Sigmoid colon (tissue), 4 donors: ENCODE measurements at regions not wholly inside any gene's neighbourhood (a gene's known extent, or its start where the extent isn't known, plus 50 kb on each side); places are given as distances from the start of the nearest gene placed in this dataset.

ENCODE experiments used
- EP300 ChIP-seq, 4 donors: sonication (generic); formaldehyde crosslinking; IDR thresholded peaks; one replicate each; pipeline ENCODE4 v1.6.1; 2017; ENCODE audit warnings: antibody characterized with exemption in 4 of 4
- POLR2A ChIP-seq, 2 donors: fragments of 450-650 bp; IDR thresholded peaks; one replicate each; pipeline ENCODE4 v1.6.1; 2016; ENCODE audit warnings: antibody characterized with exemption in 2 of 2, mild to moderate bottlenecking in 2 of 2, moderate library complexity in 2 of 2
- POLR2AphosphoS5 ChIP-seq, 4 donors: sonication (generic); formaldehyde crosslinking; IDR thresholded peaks; one replicate each; pipeline ENCODE4 v1.6.1; 2017; ENCODE audit warnings: antibody characterized with exemption in 4 of 4
- TF ChIP-seq, protein P1 (sequence below), 4 experiments: fragments of 450-650 bp in 3 of 4; fragments of 200-600 bp in 1 of 4; IDR thresholded peaks; one replicate each; pipeline ENCODE4 v1.5.1; 2016 to 2019; ENCODE audit warnings: antibody characterized with exemption in 4 of 4, mild to moderate bottlenecking in 3 of 4, moderate library complexity in 2 of 4

DNA sequence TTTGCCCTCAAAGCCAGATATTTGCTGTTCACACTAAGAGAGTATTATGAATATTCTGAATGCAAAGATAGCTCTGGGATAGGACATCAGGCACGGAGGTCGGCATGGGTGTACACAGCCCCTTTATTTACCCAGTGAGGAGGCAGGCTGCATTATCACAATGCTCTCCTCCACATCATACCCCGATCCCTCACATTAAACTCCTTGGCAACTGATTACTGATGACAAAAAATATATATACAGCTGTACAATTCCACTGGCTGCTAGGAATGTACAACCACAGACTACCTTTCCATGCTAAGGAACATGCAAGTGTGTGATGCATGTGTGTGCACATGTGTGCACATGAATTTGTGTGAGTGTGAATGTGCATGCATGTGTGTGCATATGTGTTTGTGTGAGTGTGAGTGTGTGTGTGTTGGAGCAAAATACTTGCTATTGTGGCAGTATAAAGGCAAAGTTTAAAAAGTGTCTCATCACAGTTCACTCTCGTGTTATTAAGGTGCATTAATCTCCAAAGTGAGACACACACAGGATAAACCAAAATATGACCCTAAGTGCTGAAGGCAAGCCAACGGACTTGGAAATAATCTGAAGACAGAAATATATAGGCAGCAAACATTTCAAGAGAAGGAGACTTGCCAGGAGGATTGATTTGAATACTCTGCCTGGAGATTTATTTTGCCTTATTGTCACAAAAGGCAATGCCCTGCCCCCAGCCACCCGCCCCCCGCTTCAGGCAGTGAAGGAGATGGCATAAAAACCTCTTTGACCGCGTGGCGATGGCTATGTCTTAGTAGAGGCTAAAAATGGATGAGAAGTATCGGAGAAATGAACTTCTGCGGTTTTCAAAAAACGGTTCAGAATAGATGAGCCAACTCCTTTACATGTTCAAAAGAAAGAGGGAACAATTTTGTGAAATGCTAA is 274.8 kb downstream of the TSHZ3 start:
- TF ChIP-seq, protein P1, sequence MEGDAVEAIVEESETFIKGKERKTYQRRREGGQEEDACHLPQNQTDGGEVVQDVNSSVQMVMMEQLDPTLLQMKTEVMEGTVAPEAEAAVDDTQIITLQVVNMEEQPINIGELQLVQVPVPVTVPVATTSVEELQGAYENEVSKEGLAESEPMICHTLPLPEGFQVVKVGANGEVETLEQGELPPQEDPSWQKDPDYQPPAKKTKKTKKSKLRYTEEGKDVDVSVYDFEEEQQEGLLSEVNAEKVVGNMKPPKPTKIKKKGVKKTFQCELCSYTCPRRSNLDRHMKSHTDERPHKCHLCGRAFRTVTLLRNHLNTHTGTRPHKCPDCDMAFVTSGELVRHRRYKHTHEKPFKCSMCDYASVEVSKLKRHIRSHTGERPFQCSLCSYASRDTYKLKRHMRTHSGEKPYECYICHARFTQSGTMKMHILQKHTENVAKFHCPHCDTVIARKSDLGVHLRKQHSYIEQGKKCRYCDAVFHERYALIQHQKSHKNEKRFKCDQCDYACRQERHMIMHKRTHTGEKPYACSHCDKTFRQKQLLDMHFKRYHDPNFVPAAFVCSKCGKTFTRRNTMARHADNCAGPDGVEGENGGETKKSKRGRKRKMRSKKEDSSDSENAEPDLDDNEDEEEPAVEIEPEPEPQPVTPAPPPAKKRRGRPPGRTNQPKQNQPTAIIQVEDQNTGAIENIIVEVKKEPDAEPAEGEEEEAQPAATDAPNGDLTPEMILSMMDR (IDR thresholded peaks at IDR 0.05) = no peak
- TF ChIP-seq POLR2A (IDR thresholded peaks at IDR 0.05) (no peak), EP300 (IDR thresholded peaks at IDR 0.05) (no peak), POLR2AphosphoS5 (IDR thresholded peaks at IDR 0.05) (no peak)
